ENCODE measurements at regions not wholly inside any gene's neighbourhood (a gene's known extent, or its start where the extent isn't known, plus 50 kb on each side); places are given as distances from the start of the nearest gene placed in this dataset.

DNA sequence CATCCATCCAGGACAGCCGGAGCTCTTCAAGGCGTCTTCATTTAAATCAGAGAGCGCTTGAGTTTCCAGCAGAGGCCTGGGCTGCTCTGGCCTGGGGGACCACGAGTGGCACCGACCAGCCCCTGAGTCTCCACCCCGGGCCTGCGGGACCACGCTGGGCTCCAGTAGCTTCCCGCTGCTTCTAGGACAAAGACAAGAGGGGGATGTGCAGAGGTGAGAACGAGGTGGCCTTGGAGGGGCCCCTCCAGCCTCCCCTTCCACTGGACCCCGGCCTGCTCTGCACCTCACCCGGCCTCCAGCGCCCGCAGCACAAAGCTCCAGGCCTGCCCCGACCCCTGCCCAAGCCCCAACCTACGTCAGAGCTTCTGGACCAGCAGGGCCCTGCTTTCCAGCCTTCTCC lies 81.6 kb downstream of the IRX2 start:
- TF ChIP-seq, protein P1, sequence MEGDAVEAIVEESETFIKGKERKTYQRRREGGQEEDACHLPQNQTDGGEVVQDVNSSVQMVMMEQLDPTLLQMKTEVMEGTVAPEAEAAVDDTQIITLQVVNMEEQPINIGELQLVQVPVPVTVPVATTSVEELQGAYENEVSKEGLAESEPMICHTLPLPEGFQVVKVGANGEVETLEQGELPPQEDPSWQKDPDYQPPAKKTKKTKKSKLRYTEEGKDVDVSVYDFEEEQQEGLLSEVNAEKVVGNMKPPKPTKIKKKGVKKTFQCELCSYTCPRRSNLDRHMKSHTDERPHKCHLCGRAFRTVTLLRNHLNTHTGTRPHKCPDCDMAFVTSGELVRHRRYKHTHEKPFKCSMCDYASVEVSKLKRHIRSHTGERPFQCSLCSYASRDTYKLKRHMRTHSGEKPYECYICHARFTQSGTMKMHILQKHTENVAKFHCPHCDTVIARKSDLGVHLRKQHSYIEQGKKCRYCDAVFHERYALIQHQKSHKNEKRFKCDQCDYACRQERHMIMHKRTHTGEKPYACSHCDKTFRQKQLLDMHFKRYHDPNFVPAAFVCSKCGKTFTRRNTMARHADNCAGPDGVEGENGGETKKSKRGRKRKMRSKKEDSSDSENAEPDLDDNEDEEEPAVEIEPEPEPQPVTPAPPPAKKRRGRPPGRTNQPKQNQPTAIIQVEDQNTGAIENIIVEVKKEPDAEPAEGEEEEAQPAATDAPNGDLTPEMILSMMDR (IDR thresholded peaks at IDR 0.05 in 4 of 5, conservative IDR thresholded peaks at IDR 0.05 in 1 of 5) = no peak
- TF ChIP-seq POLR2A (IDR thresholded peaks at IDR 0.05) = no peak
